ENCODE measurements at regions not wholly inside any gene's neighbourhood (a gene's known extent, or its start where the extent isn't known, plus 50 kb on each side); places are given as distances from the start of the nearest gene placed in this dataset.
"Not testable (repeated sequence)": the region's sequence is repeated elsewhere in the genome, so short reads cannot be mapped to it uniquely, and the experiment has no call there.

GRCh38 chr5:110248921-110249320 lies 477.6 kb downstream of the TMEM232 start:
- no peak for DNase-seq
- ATAC-seq: no peak

DNA sequence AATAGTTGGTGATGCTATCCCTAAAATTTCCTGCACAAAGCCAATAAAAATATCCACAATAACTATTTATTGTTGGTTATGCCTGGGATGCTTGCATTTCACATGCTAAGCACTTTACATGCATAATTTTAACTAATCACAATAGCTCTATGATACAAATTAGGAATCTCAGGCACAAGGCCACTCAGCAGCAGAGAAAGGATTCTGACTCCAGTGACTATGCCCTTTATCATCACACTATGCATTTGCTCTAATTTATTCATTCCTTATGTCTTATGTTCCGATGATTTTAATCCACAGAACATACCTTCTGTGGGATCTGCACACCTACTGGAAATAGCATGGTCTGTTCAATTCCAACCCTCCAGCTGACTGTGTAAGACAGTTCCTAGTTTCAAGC lies 476.1 kb downstream of the TMEM232 start:
- ATAC-seq: no peak

GRCh38 chr5:110250755-110251154 lies 475.7 kb downstream of the TMEM232 start:
- DNase-seq: no peak
- no peak for ATAC-seq

More for the DNA sequence above, 476.1 kb downstream of the TMEM232 start:
- DNase-seq: no peak

DNA sequence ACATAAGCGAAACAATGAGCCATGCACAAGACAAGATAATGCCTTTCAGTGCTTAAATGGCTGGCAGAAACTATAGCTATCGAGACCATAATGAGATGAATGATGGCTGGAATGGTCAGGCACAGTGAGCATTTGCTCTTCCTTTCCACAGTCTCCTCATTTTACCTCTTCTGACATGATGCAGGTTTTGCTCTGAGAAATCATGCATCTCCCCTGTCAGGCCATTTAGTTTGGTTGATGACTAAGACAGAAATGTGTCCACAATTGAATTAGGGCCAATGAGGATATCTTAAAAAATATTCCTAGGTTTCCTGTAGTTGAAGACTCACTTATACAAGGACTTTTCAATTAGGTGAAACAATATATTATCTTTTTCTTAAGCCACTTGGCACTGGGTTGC lies 475.1 kb downstream of the TMEM232 start:
- no peak for ATAC-seq
- DNase-seq: no peak

DNA sequence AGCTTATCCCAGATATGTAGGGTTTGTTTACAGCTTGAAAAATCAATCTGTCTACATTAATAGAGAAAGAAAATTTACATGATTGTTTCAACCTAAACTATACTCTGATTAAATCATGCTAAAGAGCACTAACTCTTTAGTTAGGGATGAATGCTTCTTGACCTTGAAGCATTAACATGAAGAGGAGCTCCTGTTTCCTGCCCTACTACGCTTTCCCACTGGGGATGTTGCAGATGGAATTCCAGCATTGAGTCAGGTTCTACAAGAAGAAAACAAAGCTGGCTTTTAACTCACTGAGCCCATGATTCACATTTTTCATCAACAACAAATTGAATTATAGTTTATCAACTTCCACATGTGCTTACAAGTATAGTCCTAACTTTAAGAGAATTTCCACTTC lies 471.3 kb downstream of the TMEM232 start:
- no peak for ATAC-seq
- DNase-seq: no peak

DNA sequence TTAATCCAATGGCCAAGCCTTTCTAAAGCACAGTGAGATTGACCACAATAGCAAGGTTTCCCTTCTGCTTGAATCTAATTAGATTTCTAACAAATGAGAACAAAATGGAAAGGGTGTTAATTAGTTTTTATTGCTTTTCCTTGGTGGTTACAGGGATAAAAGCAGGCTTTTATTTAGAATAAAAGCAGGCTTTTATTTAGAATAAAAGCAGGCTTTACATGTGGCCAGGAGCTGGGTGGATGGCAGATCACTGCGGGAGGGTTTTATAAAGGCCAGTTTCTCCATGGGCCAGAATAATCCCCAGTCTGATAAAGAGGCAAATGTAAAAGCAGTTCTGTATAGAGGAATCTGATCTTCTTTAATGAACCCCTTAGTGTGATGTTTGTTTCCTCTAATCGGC lies 470.2 kb downstream of the TMEM232 start:
- DNase-seq (no peak), ATAC-seq (no peak)

DNA sequence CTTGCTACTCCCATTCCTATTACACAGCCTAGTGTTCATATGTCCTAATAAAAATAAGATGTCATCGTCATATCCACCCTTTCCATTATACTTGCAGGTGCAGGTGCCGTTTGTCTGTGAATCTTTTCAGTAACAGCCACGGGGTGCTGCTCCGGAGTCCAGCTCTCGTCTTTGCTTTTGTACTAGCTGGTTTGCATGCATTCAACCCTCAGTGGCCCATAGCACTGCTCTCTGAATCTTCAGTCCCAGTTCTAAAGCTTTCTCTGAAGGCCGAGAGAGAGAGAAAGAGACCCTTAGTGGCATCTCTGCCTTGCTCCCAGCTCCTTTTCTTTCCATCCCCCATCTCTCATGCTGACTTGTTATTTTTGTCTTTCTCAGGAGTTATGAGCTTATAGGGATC lies 468.5 kb downstream of the TMEM232 start:
- ATAC-seq (no peak), DNase-seq (no peak)

DNA sequence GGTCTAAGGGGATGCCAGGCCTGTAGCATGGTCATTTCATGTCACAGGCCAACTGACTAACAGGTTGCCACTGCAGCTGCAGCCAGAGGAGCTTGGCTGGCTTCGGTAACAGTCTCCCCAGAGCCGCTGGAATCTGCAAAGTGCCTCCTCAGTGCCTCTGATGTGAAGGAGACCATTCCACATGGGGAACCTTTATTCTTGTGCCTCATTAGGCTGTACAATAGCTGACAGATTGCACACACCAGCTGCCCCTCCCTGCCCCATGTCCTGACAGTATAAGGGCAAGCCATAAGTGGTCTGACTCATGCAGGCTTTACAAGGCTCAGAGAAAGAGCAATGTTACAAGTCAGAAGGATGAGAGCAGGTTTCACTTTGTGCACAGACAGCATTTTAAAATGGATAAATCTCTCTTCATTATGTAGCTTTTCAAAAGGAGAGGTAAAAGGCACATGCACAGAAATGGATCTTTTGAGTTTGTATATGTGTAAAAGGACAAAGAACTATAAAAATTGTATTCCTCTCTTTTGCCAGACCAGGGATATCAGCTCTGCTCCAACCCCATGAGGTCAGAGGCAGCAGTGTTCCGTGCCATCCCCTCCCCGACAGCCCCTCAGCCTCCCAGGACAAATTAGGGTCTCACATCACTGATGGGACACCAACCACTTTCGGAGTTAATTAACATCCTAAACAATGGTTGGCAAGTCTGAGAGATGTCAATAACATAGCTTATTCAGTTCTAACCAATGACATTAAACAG lies 467.8 kb downstream of the TMEM232 start:
- peak; percentile 65 for ATAC-seq
- no peak for DNase-seq

GRCh38 chr5:110262749-110263148 lies 463.7 kb downstream of the TMEM232 start:
- ATAC-seq (no peak), DNase-seq (no peak)

DNA sequence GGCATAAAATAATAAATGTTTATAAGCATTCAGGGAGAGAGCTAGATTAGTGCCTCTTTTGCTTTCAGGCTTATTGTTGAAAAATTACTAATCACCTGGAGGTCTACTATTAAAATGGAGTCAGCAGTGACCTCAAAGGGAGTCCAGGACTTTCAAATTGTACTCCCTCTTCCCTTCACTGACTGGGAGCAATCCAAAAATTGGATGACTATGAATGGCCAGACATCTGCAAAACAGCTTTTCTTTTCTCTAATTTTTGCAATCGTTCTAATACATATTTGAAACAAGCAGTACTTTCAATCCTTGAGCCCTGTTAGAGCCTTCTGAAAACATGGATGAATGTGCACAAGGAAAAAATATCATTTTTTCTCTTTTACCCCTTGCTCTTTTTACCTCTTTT lies 461.8 kb downstream of the TMEM232 start:
- DNase-seq (no peak), ATAC-seq (no peak)

DNA sequence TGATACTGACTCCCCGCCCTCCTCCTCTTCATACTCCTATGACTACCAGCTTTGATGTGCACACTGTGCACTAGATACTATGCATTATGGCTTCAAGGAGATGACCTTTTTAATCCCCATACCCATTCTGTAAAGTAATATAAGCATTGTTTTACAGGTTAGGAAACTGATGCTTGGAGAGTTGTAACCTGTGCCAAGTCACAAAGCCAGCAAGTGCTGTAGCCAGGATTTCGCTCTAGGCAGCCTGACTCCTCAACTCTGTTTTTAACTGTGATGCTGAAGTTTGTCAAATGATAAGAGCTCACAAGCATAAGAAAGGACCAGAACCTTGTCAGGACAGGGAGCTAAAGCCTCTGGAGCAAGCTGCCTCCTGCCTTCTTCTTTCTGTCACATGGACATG lies 461.3 kb downstream of the TMEM232 start:
- no peak for ATAC-seq
- DNase-seq: no peak

DNA sequence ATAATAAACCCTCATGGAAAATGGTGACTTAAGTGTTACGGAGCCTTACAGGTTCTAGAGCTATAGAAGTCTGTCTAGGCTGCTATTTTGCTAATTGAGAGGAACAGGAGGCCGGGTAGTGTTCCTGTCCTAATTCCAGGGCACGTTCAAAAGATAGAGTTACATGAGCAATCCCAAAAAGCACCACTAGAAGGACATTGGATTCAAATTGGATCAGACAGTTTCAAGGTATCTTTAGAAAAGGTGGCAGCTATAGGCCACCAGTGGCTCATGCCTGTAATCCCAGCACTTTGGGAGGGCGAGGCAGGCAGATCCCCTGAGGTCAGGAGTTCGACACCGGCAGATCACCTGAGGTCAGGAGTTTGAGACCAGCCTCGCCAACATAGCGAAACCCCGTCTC lies 458.8 kb downstream of the TMEM232 start:
- ATAC-seq: no peak

GRCh38 chr5:110268283-110268682 lies 458.2 kb downstream of the TMEM232 start:
- no peak for DNase-seq

More for the DNA sequence above, 458.8 kb downstream of the TMEM232 start:
- no peak for DNase-seq

DNA sequence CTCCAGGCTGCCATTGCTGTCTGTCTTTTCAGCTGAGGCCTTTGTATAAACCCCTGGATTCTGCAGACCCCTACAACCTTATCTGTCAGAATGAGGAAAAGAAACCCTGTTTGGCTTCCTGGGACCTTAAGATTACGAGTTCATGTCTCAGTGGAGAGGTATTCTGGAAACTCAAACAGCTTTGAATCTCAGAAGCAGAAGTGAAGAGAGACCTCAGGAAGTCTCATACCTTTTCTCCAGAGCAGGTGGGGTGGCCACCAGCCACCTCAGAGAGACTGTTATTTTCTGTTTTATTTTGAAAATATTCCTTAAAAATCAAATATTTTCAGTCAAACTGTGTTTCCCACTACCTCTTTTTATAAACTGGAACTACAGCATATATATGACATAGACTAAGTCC lies 457.5 kb downstream of the TMEM232 start:
- DNase-seq (no peak), ATAC-seq (no peak)

More at GRCh38 chr5:110268283-110268682, 458.2 kb downstream of the TMEM232 start:
- ATAC-seq: no peak

- DNase-seq: no peak
- no peak for ATAC-seq
Measured at GRCh38 chr5:110269478-110270142, 456.9 kb downstream of the TMEM232 start.

DNA sequence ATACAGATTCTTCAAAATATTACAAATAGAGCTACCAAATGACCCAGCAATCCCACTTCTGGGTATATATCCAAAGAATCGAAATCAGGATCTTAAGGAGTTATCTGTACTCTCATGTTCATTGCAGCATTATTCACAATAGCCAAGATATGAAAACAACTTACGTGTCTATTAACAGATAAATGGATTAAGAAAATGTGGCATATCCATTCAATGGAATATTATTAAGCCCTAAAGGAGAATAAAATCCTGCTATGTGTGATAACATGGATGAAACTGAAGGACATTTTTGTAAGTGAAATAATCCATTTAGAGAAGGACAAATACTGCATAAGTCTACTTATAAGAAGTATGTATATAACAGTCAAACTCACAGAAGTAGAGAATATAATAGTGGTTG lies 450.6 kb downstream of the TMEM232 start:
- ATAC-seq: no peak
- DNase-seq: no peak

- not testable (repeated sequence) for DNase-seq, ATAC-seq
Measured at GRCh38 chr5:110278449-110278848, 448.0 kb downstream of the TMEM232 start.

GRCh38 chr5:110284121-110284520 lies 442.4 kb downstream of the TMEM232 start:
- not testable (repeated sequence) for ATAC-seq, DNase-seq

DNA sequence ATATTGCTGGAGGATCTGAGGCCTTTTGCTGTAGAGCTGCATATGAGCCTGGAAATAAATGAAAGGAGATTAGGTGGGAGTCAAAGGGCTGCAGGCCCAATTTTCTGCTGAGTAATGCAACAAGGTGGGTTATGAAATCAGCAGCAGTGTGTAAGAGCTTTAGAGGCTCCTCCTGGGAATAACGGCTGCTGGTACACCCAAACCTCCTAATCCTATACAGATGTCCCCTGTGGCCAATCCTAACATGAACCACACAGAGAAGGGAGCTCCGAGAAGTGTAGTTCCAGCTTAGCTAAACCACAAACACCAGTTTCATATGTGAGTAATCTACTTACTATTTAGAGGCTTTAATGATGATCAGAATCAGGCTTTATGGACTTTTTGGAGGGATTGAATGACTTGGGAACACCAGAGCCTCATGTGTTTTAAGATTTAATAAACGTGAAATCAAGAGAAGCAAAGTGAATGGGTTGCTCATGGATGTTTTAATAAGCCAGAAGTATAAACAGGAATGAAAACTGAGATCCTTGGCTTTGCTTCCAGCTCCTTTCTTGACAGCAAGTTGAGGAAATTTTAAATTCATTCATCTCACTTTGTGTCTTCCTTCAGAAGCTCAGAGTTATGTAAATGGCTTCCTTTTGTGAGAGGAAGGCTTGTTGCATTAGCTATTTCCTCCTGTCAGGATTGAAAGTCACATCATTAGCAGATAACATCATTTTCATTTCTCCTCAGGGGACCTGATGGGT lies 437.5 kb downstream of the TMEM232 start:
- DNase-seq (no peak), ATAC-seq (no peak)

GRCh38 chr5:110289512-110289810 lies 437.0 kb downstream of the TMEM232 start:
- ATAC-seq (no peak), DNase-seq (no peak)

DNA sequence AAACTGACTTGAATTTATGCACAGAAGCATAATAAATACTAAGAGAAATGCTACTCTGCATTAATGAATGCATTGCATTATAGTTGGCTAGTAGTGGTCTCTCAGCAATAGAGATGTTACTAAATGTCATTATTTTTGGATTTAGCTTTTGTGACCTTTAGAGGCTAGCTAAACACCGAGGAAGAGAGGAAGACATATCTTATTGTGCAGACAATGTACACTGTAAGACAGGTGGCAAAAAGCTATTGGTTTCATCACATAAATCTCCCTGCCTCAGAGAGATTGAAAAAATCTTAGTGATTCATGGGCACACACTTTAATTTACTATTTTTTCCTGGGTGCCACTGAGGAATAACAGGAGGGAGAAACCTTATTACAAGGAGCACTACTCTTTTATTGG lies 435.9 kb downstream of the TMEM232 start:
- DNase-seq (no peak), ATAC-seq (no peak)

GRCh38 chr5:110294281-110294680 lies 432.2 kb downstream of the TMEM232 start:
- no peak for ATAC-seq
- no peak for DNase-seq

- DNase-seq: no peak
- ATAC-seq: no peak
Measured at GRCh38 chr5:110297152-110297670, 429.3 kb downstream of the TMEM232 start.

All from stimulated activated naive CD8-positive, alpha-beta T cell treated with anti-CD3 and anti-CD28 coated beads, Interleukin-15, Interleukin-2, amounts not matched to agents 100 U/mL and 50 U/mL, for 24 hours (primary cell).